ENCODE measurements at regions not wholly inside any gene's neighbourhood (a gene's known extent, or its start where the extent isn't known, plus 50 kb on each side); places are given as distances from the start of the nearest gene placed in this dataset.

DNA sequence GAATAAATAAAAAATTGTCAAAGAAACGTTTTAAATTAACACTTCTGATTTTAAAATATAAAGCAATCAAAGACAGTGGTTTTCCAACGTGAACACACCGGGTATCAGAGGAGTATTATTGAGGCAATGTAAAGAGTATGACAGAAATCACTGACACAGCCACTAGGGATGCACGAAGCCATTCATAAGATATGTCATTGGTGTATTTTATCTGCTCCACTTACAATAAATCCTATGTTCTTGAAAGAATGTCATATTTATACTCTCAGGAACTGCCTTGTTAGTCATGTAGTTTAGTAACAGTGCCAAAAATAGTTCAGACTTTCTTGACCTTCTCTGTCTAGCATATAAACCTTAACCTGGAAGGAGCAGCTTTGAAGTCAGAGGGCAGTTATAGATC, 835.0 kb upstream of the NCAM2 start:
- Histone ChIP-seq H3K4me2 (ENCODE audit: low read length) (no peak overlapping the region), H3K27me3 (ENCODE audit: insufficient read depth, low read length) (no peaks in the 10 kb centered on the region), H3K9ac (ENCODE audit: low read length) (no peak overlapping the region), H3K9me2 (ENCODE audit: insufficient read depth) (no peaks in the 10 kb centered on the region), H3K4me1 (ENCODE audit: control insufficient read depth in 1 of 2, insufficient read depth in 2 of 2, low read length in 2 of 2) (no peaks in the 10 kb centered on the region), H4K20me1 (ENCODE audit: insufficient read depth) (no peaks in the 10 kb centered on the region; the same call in 1 of the 2 replicates), H3K9me3 (ENCODE audit: control insufficient read depth in 1 of 2, insufficient read depth in 1 of 2, low read depth in 1 of 2, low read length in 2 of 2) (peaks cover 0 to 27% of the 10 kb centered on the region in 2 experiments; a peak in 3 of 4 replicates), H3K79me2 (ENCODE audit: insufficient read depth, low read length) (no peaks in the 10 kb centered on the region), H3K27ac (ENCODE audit: low read depth, low read length) (no peak overlapping the region), H3K4me3 (replicated peaks in 1 of 2; ENCODE audit: low read depth in 1 of 2, low read length in 2 of 2) (no peak overlapping the region), H2AFZ (ENCODE audit: low read depth, low read length, poor library complexity, severe bottlenecking) (no peak overlapping the region), H3K36me3 (ENCODE audit: control insufficient read depth in 1 of 2, insufficient read depth in 2 of 2, low read length in 2 of 2) (no peaks in the 10 kb centered on the region)
- CTCF ChIA-PET, result no interaction called here
- DNase-seq (ENCODE audit: low read depth, low spot score), result no peak
- RAD21 ChIA-PET (ENCODE audit: low non-redundant PET in 1 of 2, low total read pairs in 2 of 2, uncharacterized antibody in 2 of 2, unreplicated experiment in 2 of 2), result no interaction called here
- TF ChIP-seq, protein P1, sequence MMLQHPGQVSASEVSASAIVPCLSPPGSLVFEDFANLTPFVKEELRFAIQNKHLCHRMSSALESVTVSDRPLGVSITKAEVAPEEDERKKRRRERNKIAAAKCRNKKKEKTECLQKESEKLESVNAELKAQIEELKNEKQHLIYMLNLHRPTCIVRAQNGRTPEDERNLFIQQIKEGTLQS (IDR thresholded peaks at IDR 0.05), result no peak
- TF ChIP-seq FOSL1 (IDR thresholded peaks at IDR 0.05; ENCODE audit: low read depth) (no peak), CBX3 (IDR thresholded peaks at IDR 0.05; ENCODE audit: low read depth) (no peak), EZH2phosphoT487 (IDR thresholded peaks at IDR 0.05; ENCODE audit: borderline replicate concordance) (no peak), EGR1 (IDR thresholded peaks at IDR 0.05; ENCODE audit: low read depth) (no peak), ZNF274 (IDR thresholded peaks at IDR 0.05; ENCODE audit: low read depth, low read length) (no peak), ZFX (IDR thresholded peaks at IDR 0.05) (no peak), SRF (IDR thresholded peaks at IDR 0.05; ENCODE audit: low read depth) (no peak), CEBPB (IDR thresholded peaks at IDR 0.05; ENCODE audit: low read depth) (no peak), EZH2 (IDR thresholded peaks at IDR 0.05) (no peak), ELF1 (IDR thresholded peaks at IDR 0.05; ENCODE audit: borderline replicate concordance, low read depth) (no peak), TCF7L2 (IDR thresholded peaks at IDR 0.05; ENCODE audit: borderline replicate concordance, extremely low read depth, insufficient read depth, insufficient read length) (no peak), JUND (IDR thresholded peaks at IDR 0.05) (no peak), POLR2A (IDR thresholded peaks at IDR 0.05; ENCODE audit: borderline replicate concordance, extremely low read depth, insufficient read depth, insufficient read length) (no peak), SP1 (IDR thresholded peaks at IDR 0.05; ENCODE audit: low read depth) (no peak), RAD21 (IDR thresholded peaks at IDR 0.05; ENCODE audit: low read depth) (no peak), YY1 (IDR thresholded peaks at IDR 0.05; ENCODE audit: extremely low read depth, insufficient replicate concordance, low read depth, low read length) (no peak)
- TF ChIP-seq, protein P2, sequence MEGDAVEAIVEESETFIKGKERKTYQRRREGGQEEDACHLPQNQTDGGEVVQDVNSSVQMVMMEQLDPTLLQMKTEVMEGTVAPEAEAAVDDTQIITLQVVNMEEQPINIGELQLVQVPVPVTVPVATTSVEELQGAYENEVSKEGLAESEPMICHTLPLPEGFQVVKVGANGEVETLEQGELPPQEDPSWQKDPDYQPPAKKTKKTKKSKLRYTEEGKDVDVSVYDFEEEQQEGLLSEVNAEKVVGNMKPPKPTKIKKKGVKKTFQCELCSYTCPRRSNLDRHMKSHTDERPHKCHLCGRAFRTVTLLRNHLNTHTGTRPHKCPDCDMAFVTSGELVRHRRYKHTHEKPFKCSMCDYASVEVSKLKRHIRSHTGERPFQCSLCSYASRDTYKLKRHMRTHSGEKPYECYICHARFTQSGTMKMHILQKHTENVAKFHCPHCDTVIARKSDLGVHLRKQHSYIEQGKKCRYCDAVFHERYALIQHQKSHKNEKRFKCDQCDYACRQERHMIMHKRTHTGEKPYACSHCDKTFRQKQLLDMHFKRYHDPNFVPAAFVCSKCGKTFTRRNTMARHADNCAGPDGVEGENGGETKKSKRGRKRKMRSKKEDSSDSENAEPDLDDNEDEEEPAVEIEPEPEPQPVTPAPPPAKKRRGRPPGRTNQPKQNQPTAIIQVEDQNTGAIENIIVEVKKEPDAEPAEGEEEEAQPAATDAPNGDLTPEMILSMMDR (IDR thresholded peaks at IDR 0.05 in 2 of 3, conservative IDR thresholded peaks at IDR 0.05 in 1 of 3; ENCODE audit: borderline replicate concordance in 1 of 3, insufficient read depth in 1 of 3, low read depth in 2 of 3, low read length in 2 of 3), result no peak
- TF ChIP-seq, protein P3, sequence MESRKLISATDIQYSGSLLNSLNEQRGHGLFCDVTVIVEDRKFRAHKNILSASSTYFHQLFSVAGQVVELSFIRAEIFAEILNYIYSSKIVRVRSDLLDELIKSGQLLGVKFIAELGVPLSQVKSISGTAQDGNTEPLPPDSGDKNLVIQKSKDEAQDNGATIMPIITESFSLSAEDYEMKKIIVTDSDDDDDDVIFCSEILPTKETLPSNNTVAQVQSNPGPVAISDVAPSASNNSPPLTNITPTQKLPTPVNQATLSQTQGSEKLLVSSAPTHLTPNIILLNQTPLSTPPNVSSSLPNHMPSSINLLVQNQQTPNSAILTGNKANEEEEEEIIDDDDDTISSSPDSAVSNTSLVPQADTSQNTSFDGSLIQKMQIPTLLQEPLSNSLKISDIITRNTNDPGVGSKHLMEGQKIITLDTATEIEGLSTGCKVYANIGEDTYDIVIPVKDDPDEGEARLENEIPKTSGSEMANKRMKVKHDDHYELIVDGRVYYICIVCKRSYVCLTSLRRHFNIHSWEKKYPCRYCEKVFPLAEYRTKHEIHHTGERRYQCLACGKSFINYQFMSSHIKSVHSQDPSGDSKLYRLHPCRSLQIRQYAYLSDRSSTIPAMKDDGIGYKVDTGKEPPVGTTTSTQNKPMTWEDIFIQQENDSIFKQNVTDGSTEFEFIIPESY (IDR thresholded peaks at IDR 0.05; ENCODE audit: extremely low read depth, insufficient replicate concordance, low read length), result no peak
- BruUV-seq (replicated peaks), result no TSS peak
- intact Hi-C loops (cut with micrococcal nuclease), result no loop called here
- POLR2A ChIA-PET, result no interaction called here
- ATAC-seq, result no peak

Measured in HCT116 (cell line).